ENCODE measurements at regions not wholly inside any gene's neighbourhood (a gene's known extent, or its start where the extent isn't known, plus 50 kb on each side); places are given as distances from the start of the nearest gene placed in this dataset.

- DNase-seq (ENCODE audit: low read depth) = no peak
- TF ChIP-seq CTCF (conservative IDR thresholded peaks at IDR 0.05; ENCODE audit: low read depth, low read length) = no peak
- H3K4me3 ChIP-seq (ENCODE audit: low read depth, low read length) = no peak overlapping the region
Measured at GRCh38 chr14:26395726-26396125, 202.1 kb downstream of the NOVA1 start.

GRCh38 chr14:26394150-26394810 lies 203.6 kb downstream of the NOVA1 start:
- H3K4me3 ChIP-seq (ENCODE audit: low read depth, low read length) = no peak overlapping the region
- peak; percentile 52 for TF ChIP-seq CTCF (conservative IDR thresholded peaks at IDR 0.05; ENCODE audit: low read depth, low read length)
- peak; percentile 48 for DNase-seq (ENCODE audit: low read depth)

- H3K4me3 ChIP-seq (ENCODE audit: low read depth, low read length) = no peak overlapping the region
- TF ChIP-seq CTCF (conservative IDR thresholded peaks at IDR 0.05; ENCODE audit: low read depth, low read length) = no peak
- no peak for DNase-seq (ENCODE audit: low read depth)
Measured at GRCh38 chr14:26392498-26392897, 205.3 kb downstream of the NOVA1 start.

- peak; percentile 7 for DNase-seq (ENCODE audit: low read depth)
- no peak for TF ChIP-seq CTCF (conservative IDR thresholded peaks at IDR 0.05; ENCODE audit: low read depth, low read length)
- no peak overlapping the region for H3K4me3 ChIP-seq (ENCODE audit: low read depth, low read length)
Measured at GRCh38 chr14:26389646-26390508, 208.0 kb downstream of the NOVA1 start.

- no peak overlapping the region for H3K4me3 ChIP-seq (ENCODE audit: low read depth, low read length)
- no peak for DNase-seq (ENCODE audit: low read depth)
- no peak for TF ChIP-seq CTCF (conservative IDR thresholded peaks at IDR 0.05; ENCODE audit: low read depth, low read length)
Measured at GRCh38 chr14:26385310-26385709, 212.5 kb downstream of the NOVA1 start.

- DNase-seq (ENCODE audit: low read depth) = no peak
- TF ChIP-seq CTCF (conservative IDR thresholded peaks at IDR 0.05; ENCODE audit: low read depth, low read length) = no peak
- H3K4me3 ChIP-seq (ENCODE audit: low read depth, low read length) = no peak overlapping the region
Measured at GRCh38 chr14:26382901-26383685, 214.7 kb downstream of the NOVA1 start.

Measured in choroid plexus epithelial cell (primary cell).